ENCODE measurements at regions not wholly inside any gene's neighbourhood (a gene's known extent, or its start where the extent isn't known, plus 50 kb on each side); places are given as distances from the start of the nearest gene placed in this dataset.

- in situ Hi-C loops (cut with HindIII; ENCODE audit: low sequenced_read_pairs): no loop called here
- DNase-seq (ENCODE audit: low spot score): no peak
Measured at GRCh38 chr2:106941372-106941993, 55.5 kb upstream of the ST6GAL2 start.

- no peak for DNase-seq (ENCODE audit: low spot score)
Measured at GRCh38 chr2:106943468-106944200, 57.7 kb upstream of the ST6GAL2 start.

GRCh38 chr2:106944215-106944614, 58.2 kb upstream of the ST6GAL2 start:
- DNase-seq (ENCODE audit: low spot score): no peak
- in situ Hi-C loops (cut with HindIII; ENCODE audit: low sequenced_read_pairs): no loop called here

More at GRCh38 chr2:106943468-106944200, 57.7 kb upstream of the ST6GAL2 start:
- in situ Hi-C loops (cut with HindIII; ENCODE audit: low sequenced_read_pairs): no loop called here

- in situ Hi-C loops (cut with HindIII; ENCODE audit: low sequenced_read_pairs): no loop called here
- DNase-seq (ENCODE audit: low spot score): no peak
Measured at GRCh38 chr2:106948540-106948939, 62.6 kb upstream of the ST6GAL2 start.

- no peak for DNase-seq (ENCODE audit: low spot score)
- in situ Hi-C loops (cut with HindIII; ENCODE audit: low sequenced_read_pairs): no loop called here
Measured at GRCh38 chr2:106953236-106953635, 67.3 kb upstream of the ST6GAL2 start.

- DNase-seq (ENCODE audit: low spot score): no peak
- in situ Hi-C loops (cut with HindIII; ENCODE audit: low sequenced_read_pairs): no loop called here
Measured at GRCh38 chr2:106953779-106954178, 67.8 kb upstream of the ST6GAL2 start.

GRCh38 chr2:106954304-106954703, 68.3 kb upstream of the ST6GAL2 start:
- in situ Hi-C loops (cut with HindIII; ENCODE audit: low sequenced_read_pairs): no loop called here
- DNase-seq (ENCODE audit: low spot score): no peak

GRCh38 chr2:106956416-106956815, 70.4 kb upstream of the ST6GAL2 start:
- peak; percentile 72 for DNase-seq (ENCODE audit: low spot score)
- in situ Hi-C loops (cut with HindIII; ENCODE audit: low sequenced_read_pairs): no loop called here

GRCh38 chr2:106956879-106957278, 70.9 kb upstream of the ST6GAL2 start:
- DNase-seq (ENCODE audit: low spot score): peak; percentile 39
- in situ Hi-C loops (cut with HindIII; ENCODE audit: low sequenced_read_pairs): no loop called here

- in situ Hi-C loops (cut with HindIII; ENCODE audit: low sequenced_read_pairs): no loop called here
Measured at GRCh38 chr2:106959975-106960682, 74.2 kb upstream of the ST6GAL2 start.

GRCh38 chr2:106960683-106961161, 74.8 kb upstream of the ST6GAL2 start:
- in situ Hi-C loops (cut with HindIII; ENCODE audit: low sequenced_read_pairs): no loop called here
- DNase-seq (ENCODE audit: low spot score): no peak

More at GRCh38 chr2:106959975-106960682, 74.2 kb upstream of the ST6GAL2 start:
- DNase-seq (ENCODE audit: low spot score): no peak

- in situ Hi-C loops (cut with HindIII; ENCODE audit: low sequenced_read_pairs): no loop called here
- DNase-seq (ENCODE audit: low spot score): no peak
Measured at GRCh38 chr2:106961328-106961727, 75.4 kb upstream of the ST6GAL2 start.

- in situ Hi-C loops (cut with HindIII; ENCODE audit: low sequenced_read_pairs): no loop called here
- DNase-seq (ENCODE audit: low spot score): no peak
Measured at GRCh38 chr2:106963156-106963555, 77.2 kb upstream of the ST6GAL2 start.

GRCh38 chr2:106963893-106964292, 77.9 kb upstream of the ST6GAL2 start:
- no peak for DNase-seq (ENCODE audit: low spot score)
- in situ Hi-C loops (cut with HindIII; ENCODE audit: low sequenced_read_pairs): no loop called here

- in situ Hi-C loops (cut with HindIII; ENCODE audit: low sequenced_read_pairs): no loop called here
- no peak for DNase-seq (ENCODE audit: low spot score)
Measured at GRCh38 chr2:106965611-106966010, 79.6 kb upstream of the ST6GAL2 start.

GRCh38 chr2:106969777-106970176, 83.8 kb upstream of the ST6GAL2 start:
- DNase-seq (ENCODE audit: low spot score): no peak
- in situ Hi-C loops (cut with HindIII; ENCODE audit: low sequenced_read_pairs): no loop called here

- in situ Hi-C loops (cut with HindIII; ENCODE audit: low sequenced_read_pairs): no loop called here
- no peak for DNase-seq (ENCODE audit: low spot score)
Measured at GRCh38 chr2:106970471-106971261, 84.7 kb upstream of the ST6GAL2 start.

GRCh38 chr2:106972782-106973181, 86.8 kb upstream of the ST6GAL2 start:
- no peak for DNase-seq (ENCODE audit: low spot score)
- in situ Hi-C loops (cut with HindIII; ENCODE audit: low sequenced_read_pairs): no loop called here

- no peak for DNase-seq (ENCODE audit: low spot score)
- in situ Hi-C loops (cut with HindIII; ENCODE audit: low sequenced_read_pairs): no loop called here
Measured at GRCh38 chr2:106974891-106975290, 88.9 kb upstream of the ST6GAL2 start.
